Sigmoid colon (tissue), 6 donors: ENCODE measurements at regions not wholly inside any gene's neighbourhood (a gene's known extent, or its start where the extent isn't known, plus 50 kb on each side); places are given as distances from the start of the nearest gene placed in this dataset.

Source experiments
- DNase-seq: peaks from one replicate; pipeline ENCODE4 v3.0.0-alpha.2; 2019
- H3K27ac ChIP-seq, 4 donors: fragments of 200-600 bp; sonication (generic); one replicate each; pipeline ENCODE4 v1.5.1; 2016 to 2019; ENCODE audit warnings: mild to moderate bottlenecking in 1 of 4
- H3K27me3 ChIP-seq, 3 donors: fragments of 200-600 bp; sonication (generic); one replicate each; pipeline ENCODE4 v1.5.1; 2019; ENCODE audit warnings: mild to moderate bottlenecking in 1 of 3
- H3K36me3 ChIP-seq, 4 donors: fragments of 200-600 bp; sonication (generic); one replicate each; pipeline ENCODE4 v1.5.1; 2016 to 2019
- H3K4me1 ChIP-seq, 4 donors: fragments of 200-600 bp; sonication (generic); one replicate each; pipeline ENCODE4 v1.5.1; 2017 to 2019
- H3K4me3 ChIP-seq, 4 donors: fragments of 200-600 bp; sonication (generic); one replicate each; pipeline ENCODE4 v1.5.1; 2017 to 2019; ENCODE audit warnings: mild to moderate bottlenecking in 2 of 4, moderate library complexity in 1 of 4
- H3K9me3 ChIP-seq, 4 donors: fragments of 200-600 bp in 3 of 4; sonication (generic) in 3 of 4; one replicate each; pipeline versions ENCODE4 v1.5.1 to v1.6.1; 2013 to 2019
- CTCF ChIP-seq, 4 experiments: fragments of 450-650 bp in 3 of 4; fragments of 200-600 bp in 1 of 4; IDR thresholded peaks; one replicate each; pipeline ENCODE4 v1.5.1; 2016 to 2019; ENCODE audit warnings: antibody characterized with exemption in 4 of 4, mild to moderate bottlenecking in 3 of 4, moderate library complexity in 2 of 4
- EP300 ChIP-seq, 4 donors: sonication (generic); formaldehyde crosslinking; IDR thresholded peaks; one replicate each; pipeline ENCODE4 v1.6.1; 2017; ENCODE audit warnings: antibody characterized with exemption in 4 of 4
- POLR2A ChIP-seq, 2 donors: fragments of 450-650 bp; IDR thresholded peaks; one replicate each; pipeline ENCODE4 v1.6.1; 2016; ENCODE audit warnings: antibody characterized with exemption in 2 of 2, mild to moderate bottlenecking in 2 of 2, moderate library complexity in 2 of 2
- POLR2AphosphoS5 ChIP-seq, 4 donors: sonication (generic); formaldehyde crosslinking; IDR thresholded peaks; one replicate each; pipeline ENCODE4 v1.6.1; 2017; ENCODE audit warnings: antibody characterized with exemption in 4 of 4
- WGBS, 2 donors: extraction: QIAGEN DNeasy Blood & Tissue Kit; methylation state at CpG; one replicate each; pipeline ENCODE4 v1.1.7; 2013; 5-methylcytosine and 5-hydroxymethylcytosine counted together
- intact Hi-C: fragments of 100-400 bp; cut with DNase I; formaldehyde crosslinking; loops from one replicate; pipeline ENCODE4 v1.15.1; 2023
- donor health status: healthy with polysubstance abuse.
- donor health status: healthy.

GRCh38 chr2:237156857-237157779 is 71.4 kb downstream of the COPS8 start:
- Histone ChIP-seq H3K4me3 (peak overlapping the region in 1 of 4 donors; percentile 17), H3K4me1 (peaks cover 0 to 47% (median 25%) of the 10 kb centered on the region in 4 donors), H3K36me3 (no peaks in the 10 kb centered on the region), H3K9me3 (no peaks in the 10 kb centered on the region), H3K27ac (peak overlapping the region; percentile 39 to 75 (median 70)), H3K27me3 (no peaks in the 10 kb centered on the region)
- intact Hi-C loops, result loop anchor here (10.0 kb wide), 1 partner anchor 418 kb away; no protein-coding TSS in a partner anchor
- no peak for TF ChIP-seq POLR2A (IDR thresholded peaks at IDR 0.05)
- no peak for TF ChIP-seq EP300 (IDR thresholded peaks at IDR 0.05)
- TF ChIP-seq CTCF (IDR thresholded peaks at IDR 0.05), result no peak
- TF ChIP-seq POLR2AphosphoS5 (IDR thresholded peaks at IDR 0.05), result no peak
- 88 to 92% methylated on average over 34 of the region's 34 CpGs for WGBS, 2 donors
- no peak for DNase-seq

DNA sequence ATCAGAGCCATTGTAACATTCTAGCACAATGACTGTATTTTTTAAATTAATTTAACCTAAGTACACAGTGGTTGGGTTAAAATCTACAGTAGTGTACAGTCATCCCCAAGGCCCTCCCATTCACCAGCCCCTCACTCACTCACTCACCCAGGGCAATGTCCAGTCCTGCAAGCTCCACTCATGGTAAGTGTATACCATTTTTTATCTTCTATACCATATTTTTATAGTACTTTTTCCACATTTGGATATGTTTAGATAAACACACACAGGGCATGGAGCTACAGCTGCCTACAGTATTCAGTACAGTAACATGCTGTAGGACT is 72.1 kb downstream of the COPS8 start:
- DNase-seq, result no peak
- H3K36me3 ChIP-seq, result no peaks in the 10 kb centered on the region
- intact Hi-C loops, result loop anchor here (10.0 kb wide), 1 partner anchor 417 kb away; no protein-coding TSS in a partner anchor
- peak overlapping the region in 1 of 4 donors; percentile 75 for H3K27ac ChIP-seq
- no peaks in the 10 kb centered on the region for H3K9me3 ChIP-seq
- H3K4me1 ChIP-seq, result peaks cover 0 to 47% (median 25%) of the 10 kb centered on the region in 4 donors
- no peak overlapping the region for H3K4me3 ChIP-seq
- TF ChIP-seq EP300 (IDR thresholded peaks at IDR 0.05) (no peak), CTCF (IDR thresholded peaks at IDR 0.05) (no peak), POLR2AphosphoS5 (IDR thresholded peaks at IDR 0.05) (no peak), POLR2A (IDR thresholded peaks at IDR 0.05) (no peak)
- no peaks in the 10 kb centered on the region for H3K27me3 ChIP-seq

- WGBS, 2 donors, result 94 to 98% methylated on average over 7 of the region's 7 CpGs
- intact Hi-C loops, result loop anchor here (10.0 kb wide), 1 partner anchor 417 kb away; no protein-coding TSS in a partner anchor
- H3K4me1 ChIP-seq, result peaks cover 0 to 47% (median 25%) of the 10 kb centered on the region in 4 donors
- no peaks in the 10 kb centered on the region for H3K27me3 ChIP-seq
- no peak for DNase-seq
- TF ChIP-seq POLR2AphosphoS5 (IDR thresholded peaks at IDR 0.05) (no peak), EP300 (IDR thresholded peaks at IDR 0.05) (no peak), POLR2A (IDR thresholded peaks at IDR 0.05) (no peak), CTCF (IDR thresholded peaks at IDR 0.05) (no peak)
- H3K36me3 ChIP-seq, result no peaks in the 10 kb centered on the region
- no peak overlapping the region for H3K4me3 ChIP-seq
- H3K27ac ChIP-seq, result peak overlapping the region in 1 of 4 donors; percentile 75
- H3K9me3 ChIP-seq, result no peaks in the 10 kb centered on the region
Measured at GRCh38 chr2:237158194-237158593, 72.5 kb downstream of the COPS8 start.

DNA sequence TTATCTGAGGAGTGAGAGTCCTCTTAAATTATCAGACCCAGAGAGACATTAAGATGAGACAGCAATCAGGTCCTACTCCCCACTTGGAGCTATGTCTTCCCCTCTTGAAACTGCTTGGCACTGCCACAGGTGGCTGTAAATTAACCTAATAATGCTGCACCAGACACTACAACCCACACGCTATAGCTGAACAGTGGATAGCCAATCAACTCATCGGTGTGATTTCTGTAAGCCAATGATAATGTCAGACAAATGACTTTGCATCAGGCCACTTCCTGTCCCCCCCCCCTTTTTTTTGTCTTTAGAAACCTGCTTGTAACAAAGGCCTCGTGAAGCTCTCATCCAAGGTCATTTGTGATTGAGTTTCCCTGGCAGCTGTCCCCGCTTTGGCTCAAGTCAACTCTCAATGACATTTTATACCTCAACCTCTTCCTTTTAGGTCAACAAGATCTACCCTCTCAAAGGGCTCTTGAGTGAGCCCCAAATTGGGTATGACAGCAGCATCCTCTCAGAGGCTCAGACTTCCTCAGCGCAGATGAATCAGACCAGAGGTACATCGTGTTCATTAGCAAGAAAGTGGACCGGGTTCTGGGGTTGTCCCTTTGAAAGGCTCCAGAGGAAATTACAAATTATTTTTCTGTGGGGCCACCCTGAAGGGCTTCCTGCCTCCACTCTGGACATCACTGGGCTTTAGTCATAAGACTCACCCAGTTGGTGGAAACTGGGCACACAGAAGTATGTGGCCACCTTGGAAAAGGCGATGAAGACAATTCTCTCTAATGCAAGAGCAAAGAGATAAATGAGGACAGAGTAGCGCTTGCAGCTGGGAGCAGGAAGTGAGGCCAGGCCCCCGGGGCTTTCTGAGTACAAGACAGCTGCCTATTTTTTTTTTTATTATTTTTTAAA is 73.6 kb downstream of the COPS8 start:
- Histone ChIP-seq H3K4me1 (peaks cover 0 to 45% (median 25%) of the 10 kb centered on the region in 4 donors), H3K27me3 (no peaks in the 10 kb centered on the region), H3K4me3 (no peak overlapping the region), H3K27ac (peak overlapping the region in 3 of 4 donors; percentile 43 to 63 (median 57)), H3K9me3 (no peaks in the 10 kb centered on the region), H3K36me3 (no peaks in the 10 kb centered on the region)
- WGBS, 2 donors, result 79 to 83% methylated on average over 10 of the region's 10 CpGs
- DNase-seq, result no peak
- TF ChIP-seq POLR2A (IDR thresholded peaks at IDR 0.05) (no peak), POLR2AphosphoS5 (IDR thresholded peaks at IDR 0.05) (no peak), EP300 (IDR thresholded peaks at IDR 0.05) (no peak), CTCF (IDR thresholded peaks at IDR 0.05) (no peak)
- intact Hi-C loops, result loop anchor here (10.0 kb wide), 1 partner anchor 416 kb away; no protein-coding TSS in a partner anchor
